Sigmoid colon (tissue), 6 donors: ENCODE measurements at regions not wholly inside any gene's neighbourhood (a gene's known extent, or its start where the extent isn't known, plus 50 kb on each side); places are given as distances from the start of the nearest gene placed in this dataset.

Experiments used
- DNase-seq: peaks from one replicate; pipeline ENCODE4 v3.0.0-alpha.2; 2019
- H3K27ac ChIP-seq, 4 donors: fragments of 200-600 bp; sonication (generic); one replicate each; pipeline ENCODE4 v1.5.1; 2016 to 2019; ENCODE audit warnings: mild to moderate bottlenecking in 1 of 4
- H3K27me3 ChIP-seq, 3 donors: fragments of 200-600 bp; sonication (generic); one replicate each; pipeline ENCODE4 v1.5.1; 2019; ENCODE audit warnings: mild to moderate bottlenecking in 1 of 3
- H3K36me3 ChIP-seq, 4 donors: fragments of 200-600 bp; sonication (generic); one replicate each; pipeline ENCODE4 v1.5.1; 2016 to 2019
- H3K4me1 ChIP-seq, 4 donors: fragments of 200-600 bp; sonication (generic); one replicate each; pipeline ENCODE4 v1.5.1; 2017 to 2019
- H3K4me3 ChIP-seq, 4 donors: fragments of 200-600 bp; sonication (generic); one replicate each; pipeline ENCODE4 v1.5.1; 2017 to 2019; ENCODE audit warnings: mild to moderate bottlenecking in 2 of 4, moderate library complexity in 1 of 4
- H3K9me3 ChIP-seq, 4 donors: fragments of 200-600 bp in 3 of 4; sonication (generic) in 3 of 4; one replicate each; pipeline versions ENCODE4 v1.5.1 to v1.6.1; 2013 to 2019
- EP300 ChIP-seq, 4 donors: sonication (generic); formaldehyde crosslinking; IDR thresholded peaks; one replicate each; pipeline ENCODE4 v1.6.1; 2017; ENCODE audit warnings: antibody characterized with exemption in 4 of 4
- POLR2A ChIP-seq, 2 donors: fragments of 450-650 bp; IDR thresholded peaks; one replicate each; pipeline ENCODE4 v1.6.1; 2016; ENCODE audit warnings: antibody characterized with exemption in 2 of 2, mild to moderate bottlenecking in 2 of 2, moderate library complexity in 2 of 2
- POLR2AphosphoS5 ChIP-seq, 4 donors: sonication (generic); formaldehyde crosslinking; IDR thresholded peaks; one replicate each; pipeline ENCODE4 v1.6.1; 2017; ENCODE audit warnings: antibody characterized with exemption in 4 of 4
- WGBS, 2 donors: extraction: QIAGEN DNeasy Blood & Tissue Kit; methylation state at CpG; one replicate each; pipeline ENCODE4 v1.1.7; 2013; 5-methylcytosine and 5-hydroxymethylcytosine counted together
- intact Hi-C: fragments of 100-400 bp; cut with DNase I; formaldehyde crosslinking; loops from one replicate; pipeline ENCODE4 v1.15.1; 2023
- TF ChIP-seq, protein P1 (sequence below), 4 experiments: fragments of 450-650 bp in 3 of 4; fragments of 200-600 bp in 1 of 4; IDR thresholded peaks; one replicate each; pipeline ENCODE4 v1.5.1; 2016 to 2019; ENCODE audit warnings: antibody characterized with exemption in 4 of 4, mild to moderate bottlenecking in 3 of 4, moderate library complexity in 2 of 4
- donor health status: healthy with polysubstance abuse.
- donor health status: healthy.

DNA sequence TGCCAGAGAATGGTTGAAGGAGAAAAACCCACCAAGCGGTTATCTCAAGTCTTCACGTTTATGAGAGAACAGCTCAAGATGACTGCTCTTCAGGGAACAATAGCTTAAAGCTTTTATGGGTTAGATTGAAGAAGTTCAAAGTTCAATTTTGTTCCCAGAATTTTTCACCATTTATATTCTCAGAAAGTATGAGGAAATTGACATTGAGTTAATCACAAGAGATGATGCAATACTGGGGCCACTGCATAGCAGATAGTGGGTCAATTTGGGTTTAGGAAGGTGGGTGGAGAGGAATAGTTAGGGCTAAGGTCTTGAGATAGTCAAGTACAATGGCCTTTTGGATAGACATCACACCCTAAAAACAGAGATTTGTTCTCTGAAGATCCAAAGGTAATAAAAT is 539.3 kb downstream of the SQOR start:
- no peak for TF ChIP-seq POLR2A (IDR thresholded peaks at IDR 0.05)
- TF ChIP-seq, protein P1, sequence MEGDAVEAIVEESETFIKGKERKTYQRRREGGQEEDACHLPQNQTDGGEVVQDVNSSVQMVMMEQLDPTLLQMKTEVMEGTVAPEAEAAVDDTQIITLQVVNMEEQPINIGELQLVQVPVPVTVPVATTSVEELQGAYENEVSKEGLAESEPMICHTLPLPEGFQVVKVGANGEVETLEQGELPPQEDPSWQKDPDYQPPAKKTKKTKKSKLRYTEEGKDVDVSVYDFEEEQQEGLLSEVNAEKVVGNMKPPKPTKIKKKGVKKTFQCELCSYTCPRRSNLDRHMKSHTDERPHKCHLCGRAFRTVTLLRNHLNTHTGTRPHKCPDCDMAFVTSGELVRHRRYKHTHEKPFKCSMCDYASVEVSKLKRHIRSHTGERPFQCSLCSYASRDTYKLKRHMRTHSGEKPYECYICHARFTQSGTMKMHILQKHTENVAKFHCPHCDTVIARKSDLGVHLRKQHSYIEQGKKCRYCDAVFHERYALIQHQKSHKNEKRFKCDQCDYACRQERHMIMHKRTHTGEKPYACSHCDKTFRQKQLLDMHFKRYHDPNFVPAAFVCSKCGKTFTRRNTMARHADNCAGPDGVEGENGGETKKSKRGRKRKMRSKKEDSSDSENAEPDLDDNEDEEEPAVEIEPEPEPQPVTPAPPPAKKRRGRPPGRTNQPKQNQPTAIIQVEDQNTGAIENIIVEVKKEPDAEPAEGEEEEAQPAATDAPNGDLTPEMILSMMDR (IDR thresholded peaks at IDR 0.05): no peak
- TF ChIP-seq POLR2AphosphoS5 (IDR thresholded peaks at IDR 0.05): no peak
- no peak for TF ChIP-seq EP300 (IDR thresholded peaks at IDR 0.05)
- Histone ChIP-seq H3K4me3 (no peak overlapping the region), H3K9me3 (peaks cover 0 to 6% (median 5%) of the 10 kb centered on the region in 4 donors), H3K36me3 (no peaks in the 10 kb centered on the region), H3K4me1 (no peaks in the 10 kb centered on the region), H3K27ac (no peak overlapping the region), H3K27me3 (no peaks in the 10 kb centered on the region)
- 23 to 79% methylated on average over 2 of the region's 2 CpGs for WGBS, 2 donors
- intact Hi-C loops: no loop called here
- no peak for DNase-seq

DNA sequence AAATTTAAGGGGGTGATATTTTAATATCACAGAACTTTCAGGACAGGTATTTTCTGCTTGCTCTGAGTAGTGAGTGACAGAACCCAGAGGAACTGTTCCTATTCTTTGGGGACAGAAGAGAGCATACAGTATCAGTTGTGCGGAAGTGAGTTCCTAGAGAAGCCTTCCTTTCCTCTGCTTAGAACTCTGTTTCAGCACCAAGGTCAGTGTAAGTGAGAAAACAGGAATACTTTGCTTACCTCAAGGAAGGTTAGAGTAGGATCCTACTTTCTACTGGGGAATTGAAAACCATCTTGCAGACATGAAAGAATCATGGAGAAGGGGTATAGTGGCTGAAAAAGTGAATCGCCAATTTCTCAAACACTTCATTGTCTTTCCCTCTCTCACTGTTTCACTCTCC is 542.4 kb downstream of the SQOR start:
- TF ChIP-seq POLR2A (IDR thresholded peaks at IDR 0.05): no peak
- TF ChIP-seq, protein P1 (IDR thresholded peaks at IDR 0.05): no peak
- no peak for TF ChIP-seq POLR2AphosphoS5 (IDR thresholded peaks at IDR 0.05)
- TF ChIP-seq EP300 (IDR thresholded peaks at IDR 0.05): no peak
- intact Hi-C loops: no loop called here
- DNase-seq: no peak
- 86 to 93% methylated on average over 2 of the region's 2 CpGs for WGBS, 2 donors
- Histone ChIP-seq H3K36me3 (no peaks in the 10 kb centered on the region), H3K4me3 (no peak overlapping the region), H3K27me3 (no peaks in the 10 kb centered on the region), H3K9me3 (peaks cover 0 to 8% (median 0%) of the 10 kb centered on the region in 4 donors), H3K4me1 (no peaks in the 10 kb centered on the region), H3K27ac (no peak overlapping the region)

DNA sequence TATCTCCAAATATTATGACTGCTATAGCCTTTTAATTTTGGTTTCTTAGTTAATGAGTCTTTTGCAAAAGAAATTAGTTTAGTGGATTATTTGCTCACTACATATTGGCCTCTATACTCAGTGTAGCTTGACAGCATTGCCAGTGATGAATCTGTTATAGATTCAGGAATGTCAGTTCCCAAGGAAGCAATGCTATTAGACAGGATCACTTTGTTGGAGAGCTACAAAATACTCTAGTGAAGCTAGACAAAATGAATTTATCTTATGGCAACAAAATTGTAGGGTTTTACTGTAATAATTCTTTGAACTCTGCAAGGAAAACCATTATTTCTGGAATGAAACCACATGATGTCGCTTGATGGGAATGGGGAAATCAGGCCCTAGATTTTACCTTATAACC is 543.3 kb downstream of the SQOR start:
- TF ChIP-seq POLR2A (IDR thresholded peaks at IDR 0.05): no peak
- no peak for TF ChIP-seq EP300 (IDR thresholded peaks at IDR 0.05)
- no peak for TF ChIP-seq POLR2AphosphoS5 (IDR thresholded peaks at IDR 0.05)
- TF ChIP-seq, protein P1 (IDR thresholded peaks at IDR 0.05): no peak
- no peaks in the 10 kb centered on the region for H3K27me3 ChIP-seq
- DNase-seq: no peak
- intact Hi-C loops: no loop called here
- H3K4me1 ChIP-seq: no peaks in the 10 kb centered on the region
- H3K9me3 ChIP-seq: peaks cover 0 to 13% (median 0%) of the 10 kb centered on the region in 4 donors
- WGBS, 2 donors: 87 to 92% methylated on average over 1 of the region's 1 CpG
- no peaks in the 10 kb centered on the region for H3K36me3 ChIP-seq
- H3K27ac ChIP-seq: no peak overlapping the region
- no peak overlapping the region for H3K4me3 ChIP-seq

DNA sequence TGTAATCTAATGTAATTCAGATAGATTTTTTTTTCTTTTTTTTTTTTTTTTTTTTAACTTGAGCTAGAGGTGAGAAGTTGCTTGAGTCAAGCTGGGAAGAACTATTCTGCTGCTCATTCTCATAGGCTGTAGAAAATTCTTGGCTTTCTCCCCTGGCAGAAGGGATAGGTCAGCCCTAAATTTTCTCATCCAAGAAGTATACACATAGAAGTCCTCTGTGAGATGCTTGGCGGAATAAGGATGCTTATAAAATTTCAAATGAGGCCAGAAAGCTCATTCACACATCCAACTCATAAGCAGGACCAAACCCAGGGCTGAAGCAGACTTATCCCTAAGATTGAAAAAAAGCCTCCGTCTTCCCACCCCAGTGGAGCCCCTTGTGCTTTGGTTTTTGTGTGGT is 572.5 kb downstream of the SQOR start:
- 82 to 92% methylated on average over 2 of the region's 2 CpGs for WGBS, 2 donors
- intact Hi-C loops: no loop called here

DNA sequence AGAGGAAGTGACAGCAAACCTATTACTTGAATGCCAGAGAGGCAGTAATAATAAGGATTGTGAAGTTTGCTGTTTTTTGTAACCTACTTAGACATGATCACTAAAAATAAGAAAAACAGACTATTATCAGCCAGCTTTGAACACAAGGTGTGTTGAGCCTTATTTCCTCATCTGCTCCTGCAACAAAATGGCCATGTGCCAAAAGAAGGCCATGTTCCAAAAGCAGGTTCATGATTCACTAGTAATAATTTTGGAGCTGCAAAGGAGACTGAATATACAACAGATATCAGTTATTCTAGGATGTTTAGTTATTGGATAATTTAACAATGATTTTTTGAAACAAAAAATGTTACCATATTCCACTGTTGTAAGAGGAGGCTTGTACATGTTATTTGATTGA is 578.7 kb downstream of the SQOR start:
- DNase-seq: no peak
- no peaks in the 10 kb centered on the region for H3K36me3 ChIP-seq
- no peak overlapping the region for H3K4me3 ChIP-seq
- H3K27me3 ChIP-seq: no peaks in the 10 kb centered on the region
- H3K27ac ChIP-seq: no peak overlapping the region
- no peaks in the 10 kb centered on the region for H3K4me1 ChIP-seq
- intact Hi-C loops: no loop called here
- no peaks in the 10 kb centered on the region for H3K9me3 ChIP-seq
- TF ChIP-seq, protein P1 (IDR thresholded peaks at IDR 0.05): no peak
- TF ChIP-seq POLR2AphosphoS5 (IDR thresholded peaks at IDR 0.05): no peak
- no peak for TF ChIP-seq POLR2A (IDR thresholded peaks at IDR 0.05)
- no peak for TF ChIP-seq EP300 (IDR thresholded peaks at IDR 0.05)

More for the DNA sequence above, 572.5 kb downstream of the SQOR start:
- Histone ChIP-seq H3K4me3 (no peak overlapping the region), H3K27me3 (no peaks in the 10 kb centered on the region), H3K9me3 (no peaks in the 10 kb centered on the region), H3K4me1 (no peaks in the 10 kb centered on the region), H3K27ac (no peak overlapping the region), H3K36me3 (no peaks in the 10 kb centered on the region)
- no peak for DNase-seq
- TF ChIP-seq EP300 (IDR thresholded peaks at IDR 0.05) (no peak), POLR2A (IDR thresholded peaks at IDR 0.05) (no peak), POLR2AphosphoS5 (IDR thresholded peaks at IDR 0.05) (no peak)
